HCT116 (cell line): ENCODE measurements at regions not wholly inside any gene's neighbourhood (a gene's known extent, or its start where the extent isn't known, plus 50 kb on each side); places are given as distances from the start of the nearest gene placed in this dataset.

Experiments
- ATAC-seq: fragments of 200-7000 bp; cut with Tn5 transposase; 2 replicates; pipeline ENCODE4 v1.9.1; 2020; ENCODE audit warnings: mild to moderate bottlenecking, moderate library complexity
- BruUV-seq: library from RNA; stranded (reverse); fragments of 400-500 nt; replicated peaks from 2 replicates; lab custom pipeline; 2021; lab: Mats Ljungman, UMichigan
- CTCF ChIA-PET: fragments of 300-600 bp; sonication (Branson Sonifier 250); formaldehyde crosslinking; loops from one replicate; lab custom pipeline; 2021; ENCODE audit warnings: antibody characterized with exemption; lab: Charles Lee
- POLR2A ChIA-PET: fragments of 300-600, 350-600 bp; sonication (Branson Sonifier 250); formaldehyde crosslinking; loops from one replicate; lab custom pipeline; 2021; ENCODE audit warnings: antibody characterized with exemption; lab: Charles Lee
- RAD21 ChIA-PET, 2 experiments: fragments of 300-600 bp; sonication (Branson Sonifier 250); formaldehyde crosslinking; loops; one replicate each; lab custom pipeline; 2023; ENCODE audit warnings: low total read pairs in 2 of 2; ENCODE audit not compliant: uncharacterized antibody in 2 of 2, unreplicated experiment in 2 of 2, low non-redundant PET in 1 of 2; lab: Charles Lee
- DNase-seq: peaks from one replicate; pipeline ENCODE4 v3.0.0-alpha.2; 2010; ENCODE audit warnings: low read depth, low spot score
- H2AFZ ChIP-seq: fragments of 200-600 bp; shearing (Covaris generic), sonication (generic); 2 replicates; pipeline ENCODE4 v1.6.1; 2017; ENCODE audit warnings: low read depth, mixed run types, mixed read lengths, antibody characterized with exemption, low read length; ENCODE audit not compliant: poor library complexity, severe bottlenecking
- H3K27ac ChIP-seq: 2 replicates; pipeline ENCODE4 v1.5.1; 2012; ENCODE audit warnings: low read depth, low read length
- H3K27me3 ChIP-seq: fragments of 200-600 bp; sonication (generic); 2 replicates; pipeline ENCODE4 v1.6.1; 2016; ENCODE audit warnings: mixed run types, low read length, mixed read lengths; ENCODE audit not compliant: insufficient read depth
- H3K36me3 ChIP-seq, 2 experiments: fragments of 200-500 bp in 1 of 2; fragments of 200-600 bp in 1 of 2; sonication (Bioruptor generic) in 1 of 2; sonication (generic) in 1 of 2; 2 replicates each; pipeline versions ENCODE4 v1.5.1 to v1.6.1; 2014 to 2016; ENCODE audit warnings: low read length in 2 of 2, inconsistent platforms in 1 of 2, mixed read lengths in 1 of 2, mixed run types in 1 of 2; ENCODE audit not compliant: insufficient read depth in 2 of 2, control insufficient read depth in 1 of 2
- H3K4me1 ChIP-seq, 2 experiments: fragments of 200-600 bp in 1 of 2; sonication (generic) in 1 of 2; 2 replicates each; pipeline versions ENCODE4 v1.5.1 to v1.6.1; 2012 to 2017; ENCODE audit warnings: low read length in 2 of 2, inconsistent platforms in 1 of 2, mild to moderate bottlenecking in 1 of 2, mixed read lengths in 1 of 2, mixed run types in 1 of 2, moderate library complexity in 1 of 2; ENCODE audit not compliant: insufficient read depth in 2 of 2, control insufficient read depth in 1 of 2
- H3K4me2 ChIP-seq: fragments of 200-600 bp; sonication (generic); 2 replicates; pipeline ENCODE4 v1.6.1; 2017; ENCODE audit warnings: mixed run types, low read length, mixed read lengths
- H3K4me3 ChIP-seq, 2 experiments: fragments of 200-600 bp in 1 of 2; sonication (generic) in 1 of 2; replicated peaks in 1 of 2; 2 replicates each; pipeline ENCODE4 v1.5.1; 2011 to 2016; ENCODE audit warnings: low read length in 2 of 2, control low read depth in 1 of 2, low read depth in 1 of 2, mild to moderate bottlenecking in 1 of 2, mixed read lengths in 1 of 2, mixed run types in 1 of 2
- H3K79me2 ChIP-seq: fragments of 200-600 bp; sonication (generic); 2 replicates; pipeline ENCODE4 v1.6.1; 2017; ENCODE audit warnings: mild to moderate bottlenecking, mixed run types, low read length, moderate library complexity, mixed read lengths; ENCODE audit not compliant: insufficient read depth
- H3K9ac ChIP-seq: fragments of 200-600 bp; sonication (generic); 2 replicates; pipeline ENCODE4 v1.6.1; 2016; ENCODE audit warnings: low read length, mixed read lengths
- H3K9me2 ChIP-seq: fragments of 200-600 bp; sonication (generic), shearing (Covaris generic); 2 replicates; pipeline ENCODE4 v1.6.1; 2017; ENCODE audit warnings: mixed run types, mild to moderate bottlenecking, moderate library complexity; ENCODE audit not compliant: insufficient read depth
- H3K9me3 ChIP-seq, 2 experiments: fragments of 200-500 bp in 1 of 2; fragments of 200-600 bp in 1 of 2; sonication (Bioruptor generic) in 1 of 2; sonication (generic) in 1 of 2; 2 replicates each; pipeline ENCODE4 v1.6.1; 2014 to 2017; ENCODE audit warnings: low read length in 2 of 2, mixed read lengths in 2 of 2, inconsistent platforms in 1 of 2, low read depth in 1 of 2, mild to moderate bottlenecking in 1 of 2, mixed run types in 1 of 2, moderate library complexity in 1 of 2; ENCODE audit not compliant: control insufficient read depth in 1 of 2, insufficient read depth in 1 of 2
- H4K20me1 ChIP-seq: fragments of 200-600 bp; sonication (generic), shearing (Covaris generic); 2 replicates; pipeline ENCODE4 v1.6.1; 2017; ENCODE audit warnings: mixed run types, mild to moderate bottlenecking, moderate library complexity; ENCODE audit not compliant: insufficient read depth
- CEBPB ChIP-seq: IDR thresholded peaks from 2 replicates; pipeline ENCODE4 v1.6.1; 2012; ENCODE audit warnings: low read depth
- ELF1 ChIP-seq: IDR thresholded peaks from 2 replicates; pipeline ENCODE4 v1.6.1; 2012; ENCODE audit warnings: low read depth, borderline replicate concordance
- EZH2 ChIP-seq: fragments of 200-600 bp; sonication (generic); IDR thresholded peaks from 2 replicates; pipeline ENCODE4 v1.6.1; 2017; ENCODE audit warnings: antibody characterized with exemption, mixed run types
- EZH2phosphoT487 ChIP-seq: fragments of 200-600 bp; IDR thresholded peaks from 2 replicates; pipeline ENCODE4 v1.6.1; 2018; ENCODE audit warnings: antibody characterized with exemption, borderline replicate concordance
- JUND ChIP-seq: IDR thresholded peaks from 2 replicates; pipeline ENCODE4 v1.6.1; 2012
- MAX ChIP-seq: IDR thresholded peaks from 2 replicates; pipeline ENCODE4 v1.6.1; 2012
- RAD21 ChIP-seq: IDR thresholded peaks from 2 replicates; pipeline ENCODE4 v1.6.1; 2012; ENCODE audit warnings: low read depth, mild to moderate bottlenecking
- SIN3A ChIP-seq: IDR thresholded peaks from 2 replicates; pipeline ENCODE4 v1.6.1; 2012; ENCODE audit warnings: low read depth
- SRF ChIP-seq: IDR thresholded peaks from 2 replicates; pipeline ENCODE4 v1.6.1; 2012; ENCODE audit warnings: low read depth
- TCF7L2 ChIP-seq: IDR thresholded peaks from 2 replicates; pipeline ENCODE4 v1.7.0; 2011; ENCODE audit warnings: borderline replicate concordance, inconsistent platforms; ENCODE audit not compliant: insufficient read depth, insufficient read length; ENCODE audit errors: extremely low read depth
- ZFX ChIP-seq: fragments of 450-650 bp; IDR thresholded peaks from 2 replicates; pipeline ENCODE4 v1.6.1; 2017
- ZNF274 ChIP-seq: fragments of 200-500 bp; sonication (Bioruptor generic); IDR thresholded peaks from 2 replicates; pipeline ENCODE4 v1.6.1; 2014; ENCODE audit warnings: mild to moderate bottlenecking, low read depth, low read length, inconsistent platforms
- intact Hi-C: fragments of 100-400 bp; cut with micrococcal nuclease; formaldehyde crosslinking; loops from 2 replicates; pipeline ENCODE4 v1.10.0; 2022
- TF ChIP-seq, protein P1 (sequence below): IDR thresholded peaks from 2 replicates; pipeline ENCODE4 v1.6.1; 2011; ENCODE audit warnings: mild to moderate bottlenecking, low read length, moderate library complexity; ENCODE audit not compliant: insufficient replicate concordance; ENCODE audit errors: extremely low read depth
- TF ChIP-seq, protein P2 (sequence below): IDR thresholded peaks from 2 replicates; pipeline ENCODE4 v1.6.1; 2012; ENCODE audit warnings: low read depth

DNA sequence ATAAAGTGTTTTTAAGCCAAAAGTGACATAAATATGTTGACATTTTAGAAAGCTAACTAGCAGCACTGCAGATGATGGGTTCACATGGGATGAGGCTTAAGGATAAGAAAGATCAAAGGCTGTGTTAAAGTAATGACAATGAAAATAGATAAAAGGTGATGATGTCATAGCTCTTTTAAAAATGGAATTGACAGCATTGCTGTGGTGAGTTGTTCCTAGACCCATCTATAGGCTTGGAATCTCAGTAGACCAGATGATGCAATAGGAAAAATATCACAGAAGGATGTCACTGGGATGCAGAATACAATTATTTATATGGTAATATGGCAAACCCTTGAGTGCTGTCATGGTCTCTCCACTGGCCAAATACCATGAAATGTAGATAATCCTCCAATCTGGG lies 286.0 kb downstream of the PLA2G4A start:
- no peak overlapping the region for H3K4me2 ChIP-seq
- CTCF ChIA-PET, result no interaction called here

More for the DNA sequence above, 286.0 kb downstream of the PLA2G4A start:
- Histone ChIP-seq H4K20me1 (no peaks in the 10 kb centered on the region), H3K9me2 (no peaks in the 10 kb centered on the region), H3K9ac (no peak overlapping the region), H2AFZ (no peak overlapping the region), H3K36me3 (no peaks in the 10 kb centered on the region), H3K4me1 (no peaks in the 10 kb centered on the region), H3K27ac (no peak overlapping the region), H3K4me3 (no peak overlapping the region), H3K27me3 (no peaks in the 10 kb centered on the region), H3K79me2 (no peaks in the 10 kb centered on the region), H3K9me3 (no peaks in the 10 kb centered on the region)
- DNase-seq, result no peak
- ChIA-PET RAD21 (no interaction called here), POLR2A (no interaction called here)
- no peak for ATAC-seq
- intact Hi-C loops, result no loop called here
- TF ChIP-seq, protein P1, sequence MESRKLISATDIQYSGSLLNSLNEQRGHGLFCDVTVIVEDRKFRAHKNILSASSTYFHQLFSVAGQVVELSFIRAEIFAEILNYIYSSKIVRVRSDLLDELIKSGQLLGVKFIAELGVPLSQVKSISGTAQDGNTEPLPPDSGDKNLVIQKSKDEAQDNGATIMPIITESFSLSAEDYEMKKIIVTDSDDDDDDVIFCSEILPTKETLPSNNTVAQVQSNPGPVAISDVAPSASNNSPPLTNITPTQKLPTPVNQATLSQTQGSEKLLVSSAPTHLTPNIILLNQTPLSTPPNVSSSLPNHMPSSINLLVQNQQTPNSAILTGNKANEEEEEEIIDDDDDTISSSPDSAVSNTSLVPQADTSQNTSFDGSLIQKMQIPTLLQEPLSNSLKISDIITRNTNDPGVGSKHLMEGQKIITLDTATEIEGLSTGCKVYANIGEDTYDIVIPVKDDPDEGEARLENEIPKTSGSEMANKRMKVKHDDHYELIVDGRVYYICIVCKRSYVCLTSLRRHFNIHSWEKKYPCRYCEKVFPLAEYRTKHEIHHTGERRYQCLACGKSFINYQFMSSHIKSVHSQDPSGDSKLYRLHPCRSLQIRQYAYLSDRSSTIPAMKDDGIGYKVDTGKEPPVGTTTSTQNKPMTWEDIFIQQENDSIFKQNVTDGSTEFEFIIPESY, result no peak
- TF ChIP-seq MAX (no peak), SIN3A (no peak), RAD21 (no peak), TCF7L2 (no peak), ZNF274 (no peak), CEBPB (no peak), JUND (no peak), EZH2 (no peak), ZFX (no peak), ELF1 (no peak), EZH2phosphoT487 (no peak), SRF (no peak)
- TF ChIP-seq, protein P2, sequence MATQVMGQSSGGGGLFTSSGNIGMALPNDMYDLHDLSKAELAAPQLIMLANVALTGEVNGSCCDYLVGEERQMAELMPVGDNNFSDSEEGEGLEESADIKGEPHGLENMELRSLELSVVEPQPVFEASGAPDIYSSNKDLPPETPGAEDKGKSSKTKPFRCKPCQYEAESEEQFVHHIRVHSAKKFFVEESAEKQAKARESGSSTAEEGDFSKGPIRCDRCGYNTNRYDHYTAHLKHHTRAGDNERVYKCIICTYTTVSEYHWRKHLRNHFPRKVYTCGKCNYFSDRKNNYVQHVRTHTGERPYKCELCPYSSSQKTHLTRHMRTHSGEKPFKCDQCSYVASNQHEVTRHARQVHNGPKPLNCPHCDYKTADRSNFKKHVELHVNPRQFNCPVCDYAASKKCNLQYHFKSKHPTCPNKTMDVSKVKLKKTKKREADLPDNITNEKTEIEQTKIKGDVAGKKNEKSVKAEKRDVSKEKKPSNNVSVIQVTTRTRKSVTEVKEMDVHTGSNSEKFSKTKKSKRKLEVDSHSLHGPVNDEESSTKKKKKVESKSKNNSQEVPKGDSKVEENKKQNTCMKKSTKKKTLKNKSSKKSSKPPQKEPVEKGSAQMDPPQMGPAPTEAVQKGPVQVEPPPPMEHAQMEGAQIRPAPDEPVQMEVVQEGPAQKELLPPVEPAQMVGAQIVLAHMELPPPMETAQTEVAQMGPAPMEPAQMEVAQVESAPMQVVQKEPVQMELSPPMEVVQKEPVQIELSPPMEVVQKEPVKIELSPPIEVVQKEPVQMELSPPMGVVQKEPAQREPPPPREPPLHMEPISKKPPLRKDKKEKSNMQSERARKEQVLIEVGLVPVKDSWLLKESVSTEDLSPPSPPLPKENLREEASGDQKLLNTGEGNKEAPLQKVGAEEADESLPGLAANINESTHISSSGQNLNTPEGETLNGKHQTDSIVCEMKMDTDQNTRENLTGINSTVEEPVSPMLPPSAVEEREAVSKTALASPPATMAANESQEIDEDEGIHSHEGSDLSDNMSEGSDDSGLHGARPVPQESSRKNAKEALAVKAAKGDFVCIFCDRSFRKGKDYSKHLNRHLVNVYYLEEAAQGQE, result no peak
- no TSS peak for BruUV-seq
